CD4-positive, CD25-positive, alpha-beta regulatory T cell (primary cell): ENCODE measurements at regions not wholly inside any gene's neighbourhood (a gene's known extent, or its start where the extent isn't known, plus 50 kb on each side); places are given as distances from the start of the nearest gene placed in this dataset.

Source experiments
- ATAC-seq, 2 donors: fragments of 150-1000 bp; cut with Tn5 transposase; one replicate each; pipeline ENCODE4 v1.10.0; 2021; ENCODE audit warnings: low read depth in 2 of 2, moderate number of reproducible peaks in 2 of 2, moderate library complexity in 1 of 2
- DNase-seq, 3 donors: peaks; one replicate each; pipeline versions ENCODE4 v3.0.0 to v3.0.0-alpha.2; 2012 to 2022; ENCODE audit warnings: mixed read lengths in 1 of 3
- H3K27ac ChIP-seq: one replicate; pipeline ENCODE4 v1.7.0; 2013; ENCODE audit warnings: mild to moderate bottlenecking, low read length; ENCODE audit not compliant: insufficient read depth, poor library complexity, severe bottlenecking
- H3K27me3 ChIP-seq: one replicate; pipeline ENCODE4 v1.7.0; 2013; ENCODE audit warnings: low read length; ENCODE audit not compliant: control insufficient read depth, insufficient read depth
- H3K36me3 ChIP-seq: one replicate; pipeline ENCODE4 v1.7.0; 2013; ENCODE audit warnings: mild to moderate bottlenecking, low read length, moderate library complexity; ENCODE audit not compliant: control insufficient read depth, insufficient read depth
- H3K4me1 ChIP-seq: 2 replicates; pipeline ENCODE4 v1.7.0; 2013; ENCODE audit warnings: mild to moderate bottlenecking, low read length; ENCODE audit not compliant: insufficient read depth, control insufficient read depth, poor library complexity, severe bottlenecking
- H3K4me3 ChIP-seq: one replicate; pipeline ENCODE4 v1.7.0; 2013; ENCODE audit warnings: low read depth, mild to moderate bottlenecking, low read length, moderate library complexity
- H3K9me3 ChIP-seq, 2 experiments: 1 replicate in 1 of 2; 2 replicates in 1 of 2; pipeline ENCODE4 v1.7.0; 2013; ENCODE audit warnings: low read length in 2 of 2, mild to moderate bottlenecking in 1 of 2, moderate library complexity in 1 of 2; ENCODE audit not compliant: control insufficient read depth in 2 of 2
- H3K27ac Mint-ChIP-seq, 3 donors: one replicate each; pipeline ENCODE4 v1.8.0; 2020 to 2022; ENCODE audit warnings: mild to moderate bottlenecking in 3 of 3, mixed read lengths in 3 of 3, moderate library complexity in 2 of 3
- H3K27me3 Mint-ChIP-seq: one replicate; pipeline ENCODE4 v1.8.0; 2022; ENCODE audit warnings: mild to moderate bottlenecking, mixed read lengths
- H3K36me3 Mint-ChIP-seq: one replicate; pipeline ENCODE4 v1.8.0; 2020; ENCODE audit warnings: mixed read lengths
- H3K4me1 Mint-ChIP-seq, 4 donors: one replicate each; pipeline ENCODE4 v1.8.0; 2020 to 2022; ENCODE audit warnings: mixed read lengths in 4 of 4, mild to moderate bottlenecking in 1 of 4
- H3K4me3 Mint-ChIP-seq, 4 donors: one replicate each; pipeline ENCODE4 v1.8.0; 2020 to 2022; ENCODE audit warnings: mild to moderate bottlenecking in 4 of 4, mixed read lengths in 4 of 4, moderate library complexity in 3 of 4
- H3K9me3 Mint-ChIP-seq, 7 donors: one replicate each; pipeline ENCODE4 v1.8.0; 2020 to 2022; ENCODE audit warnings: mixed read lengths in 7 of 7, mild to moderate bottlenecking in 3 of 7, moderate library complexity in 2 of 7

DNA sequence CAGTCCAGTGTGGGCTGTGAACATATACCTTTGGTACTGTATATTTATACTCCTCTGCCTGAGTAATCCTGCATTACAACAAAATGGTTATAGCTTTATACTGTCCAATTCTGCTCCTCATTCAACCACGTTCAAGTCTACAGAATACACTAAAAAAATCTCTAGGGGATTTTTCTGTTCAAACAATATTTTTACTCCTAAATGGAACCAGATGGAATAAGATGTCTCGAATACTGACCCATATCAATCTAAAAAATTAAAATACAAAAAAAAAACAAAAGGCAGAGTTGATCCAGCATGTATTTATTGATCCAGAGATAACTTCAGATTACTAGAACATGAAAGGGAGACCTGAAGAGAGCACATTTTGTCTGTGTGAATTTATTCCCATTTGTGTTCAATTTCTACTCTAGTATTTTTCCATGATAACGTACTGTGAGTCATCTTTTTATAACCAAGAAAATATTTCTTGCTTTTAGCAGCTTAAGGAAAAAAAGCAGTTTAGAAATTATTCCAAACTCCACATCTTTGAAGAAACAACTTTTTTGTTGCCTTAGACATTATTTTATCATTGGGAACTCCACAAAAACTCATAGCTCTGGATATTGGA is 910.7 kb downstream of the TBL1XR1 start:
- no peak for DNase-seq
- no peak for ATAC-seq
- no peaks in the 10 kb centered on the region for H3K27me3 Mint-ChIP-seq
- peaks cover 0 to 4% (median 1%) of the 10 kb centered on the region in 7 donors for H3K9me3 Mint-ChIP-seq
- H3K27ac Mint-ChIP-seq = no peak overlapping the region
- Histone ChIP-seq H3K36me3 (no peaks in the 10 kb centered on the region), H3K9me3 (no peaks in the 10 kb centered on the region), H3K4me1 (no peaks in the 10 kb centered on the region), H3K27ac (no peak overlapping the region), H3K27me3 (no peaks in the 10 kb centered on the region), H3K4me3 (no peak overlapping the region)
- no peaks in the 10 kb centered on the region for H3K4me1 Mint-ChIP-seq
- H3K4me3 Mint-ChIP-seq = no peak overlapping the region
- H3K36me3 Mint-ChIP-seq = no peaks in the 10 kb centered on the region

DNA sequence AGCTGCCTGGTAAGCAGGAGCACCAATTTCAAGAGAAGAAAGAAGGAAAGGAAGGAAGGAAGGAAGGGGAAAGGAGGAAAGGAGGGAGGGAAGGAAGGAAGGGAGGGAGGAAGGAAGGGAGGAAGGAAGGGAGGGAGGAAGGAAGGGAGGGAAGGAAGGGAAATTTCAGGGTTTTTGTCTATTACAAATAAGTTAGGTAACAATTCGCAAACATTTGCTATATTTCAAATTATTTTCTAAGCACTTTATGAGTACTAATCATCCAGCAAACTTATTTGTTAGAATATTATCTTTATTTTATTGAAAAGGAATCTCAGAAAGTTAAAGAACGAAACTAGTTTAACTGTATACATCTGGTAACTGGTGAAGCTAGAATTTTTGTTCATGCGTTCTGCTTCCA is 921.7 kb downstream of the TBL1XR1 start:
- H3K27me3 Mint-ChIP-seq = no peaks in the 10 kb centered on the region
- H3K27ac Mint-ChIP-seq = no peak overlapping the region
- no peak overlapping the region for H3K27ac ChIP-seq
- no peaks in the 10 kb centered on the region for H3K9me3 ChIP-seq
- ATAC-seq (no peak), DNase-seq (no peak)
- no peaks in the 10 kb centered on the region for H3K36me3 Mint-ChIP-seq
- H3K4me3 ChIP-seq = no peak overlapping the region
- H3K36me3 ChIP-seq = no peaks in the 10 kb centered on the region
- H3K4me1 ChIP-seq = no peaks in the 10 kb centered on the region
- peaks cover 0 to 6% (median under 1%) of the 10 kb centered on the region in 7 donors for H3K9me3 Mint-ChIP-seq
- no peaks in the 10 kb centered on the region for H3K4me1 Mint-ChIP-seq
- H3K27me3 ChIP-seq = no peaks in the 10 kb centered on the region
- no peak overlapping the region for H3K4me3 Mint-ChIP-seq

DNA sequence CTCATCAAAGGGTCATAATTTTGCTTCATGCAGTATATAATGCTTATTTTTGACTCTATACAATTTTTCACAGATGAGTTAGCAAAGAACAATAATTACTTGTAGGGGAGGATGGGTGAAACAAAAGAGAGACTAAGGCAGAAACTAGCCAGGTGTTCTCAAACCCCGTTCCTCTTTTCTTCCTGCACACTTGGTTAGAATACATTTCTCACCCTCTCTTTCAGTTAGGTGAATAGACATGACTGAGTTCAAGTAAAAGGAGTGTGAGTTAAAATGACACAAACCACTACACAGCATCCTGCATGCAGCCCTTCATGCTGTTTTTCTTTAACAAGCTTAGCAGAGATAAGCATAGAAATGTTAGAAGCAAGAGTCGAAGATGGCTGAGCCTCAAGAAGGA is 922.2 kb downstream of the TBL1XR1 start:
- Mint-ChIP-seq H3K27me3 (no peaks in the 10 kb centered on the region), H3K4me1 (no peaks in the 10 kb centered on the region), H3K4me3 (no peak overlapping the region), H3K36me3 (no peaks in the 10 kb centered on the region), H3K27ac (no peak overlapping the region), H3K9me3 (peaks cover 0 to 6% (median 4%) of the 10 kb centered on the region in 7 donors)
- H3K9me3 ChIP-seq = no peaks in the 10 kb centered on the region
- no peak overlapping the region for H3K4me3 ChIP-seq
- H3K4me1 ChIP-seq = no peaks in the 10 kb centered on the region
- DNase-seq (no peak), ATAC-seq (no peak)
- H3K27ac ChIP-seq = no peak overlapping the region
- no peaks in the 10 kb centered on the region for H3K36me3 ChIP-seq
- no peaks in the 10 kb centered on the region for H3K27me3 ChIP-seq

DNA sequence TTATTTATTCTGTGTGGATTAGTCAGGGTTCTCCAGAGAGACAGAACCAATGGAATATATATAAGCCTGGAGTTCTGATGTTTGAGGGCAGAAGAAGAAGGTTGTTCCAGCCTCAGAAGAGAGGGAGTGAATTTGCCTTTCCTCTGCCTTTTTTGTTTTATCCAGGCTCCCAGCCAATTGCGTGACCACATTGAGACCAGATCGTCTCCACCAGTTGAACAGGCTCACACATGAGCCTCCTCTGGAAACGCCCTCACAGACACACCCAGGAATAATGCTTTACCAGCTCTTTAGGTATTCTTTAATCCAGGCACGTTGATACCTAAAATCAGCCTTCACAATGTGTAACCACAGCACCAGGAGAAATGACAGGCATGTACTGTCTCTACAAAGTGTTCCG is 923.1 kb downstream of the TBL1XR1 start:
- Mint-ChIP-seq H3K9me3 (peaks cover 0 to 10% (median 4%) of the 10 kb centered on the region in 7 donors), H3K4me3 (no peak overlapping the region), H3K4me1 (no peaks in the 10 kb centered on the region), H3K27ac (no peak overlapping the region), H3K36me3 (no peaks in the 10 kb centered on the region), H3K27me3 (no peaks in the 10 kb centered on the region)
- no peaks in the 10 kb centered on the region for H3K36me3 ChIP-seq
- no peaks in the 10 kb centered on the region for H3K27me3 ChIP-seq
- peak in 1 of 2 donors; percentile 16 for ATAC-seq
- H3K4me1 ChIP-seq = no peaks in the 10 kb centered on the region
- no peak overlapping the region for H3K27ac ChIP-seq
- no peak overlapping the region for H3K4me3 ChIP-seq
- no peak for DNase-seq
- peaks cover 0 to 1% of the 10 kb centered on the region in 2 experiments for H3K9me3 ChIP-seq

DNA sequence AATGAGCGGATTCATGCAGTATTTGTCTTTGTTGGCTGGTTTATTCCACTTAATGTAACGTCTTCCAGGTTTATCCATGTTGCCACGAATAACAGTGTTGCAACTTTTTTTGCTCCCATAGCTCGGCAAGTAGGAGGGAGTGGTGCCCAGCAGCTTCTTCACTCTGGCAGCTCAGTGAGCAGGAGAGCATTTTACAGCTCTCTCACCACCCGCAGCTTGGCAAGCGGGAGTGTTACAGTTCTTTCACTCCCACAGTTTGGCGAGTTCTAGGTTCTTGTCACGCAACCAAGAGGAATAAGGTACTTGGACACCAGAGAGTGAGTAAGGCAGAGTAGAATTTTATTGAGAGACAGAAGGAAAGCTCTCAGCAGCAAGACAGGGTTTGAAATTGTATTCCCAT is 935.2 kb downstream of the TBL1XR1 start:
- no peaks in the 10 kb centered on the region for H3K27me3 Mint-ChIP-seq
- no peak overlapping the region for H3K27ac ChIP-seq
- no peaks in the 10 kb centered on the region for H3K36me3 ChIP-seq
- peaks cover 2 to 18% (median 12%) of the 10 kb centered on the region in 7 donors for H3K9me3 Mint-ChIP-seq
- no peaks in the 10 kb centered on the region for H3K4me1 ChIP-seq
- no peaks in the 10 kb centered on the region for H3K4me1 Mint-ChIP-seq
- H3K4me3 Mint-ChIP-seq = no peak overlapping the region
- H3K27ac Mint-ChIP-seq = no peak overlapping the region
- H3K36me3 Mint-ChIP-seq = no peaks in the 10 kb centered on the region
- no peak for DNase-seq
- no peak for ATAC-seq
- H3K27me3 ChIP-seq = no peaks in the 10 kb centered on the region
- peaks cover 2 to 7% of the 10 kb centered on the region in 2 experiments for H3K9me3 ChIP-seq
- no peak overlapping the region for H3K4me3 ChIP-seq

DNA sequence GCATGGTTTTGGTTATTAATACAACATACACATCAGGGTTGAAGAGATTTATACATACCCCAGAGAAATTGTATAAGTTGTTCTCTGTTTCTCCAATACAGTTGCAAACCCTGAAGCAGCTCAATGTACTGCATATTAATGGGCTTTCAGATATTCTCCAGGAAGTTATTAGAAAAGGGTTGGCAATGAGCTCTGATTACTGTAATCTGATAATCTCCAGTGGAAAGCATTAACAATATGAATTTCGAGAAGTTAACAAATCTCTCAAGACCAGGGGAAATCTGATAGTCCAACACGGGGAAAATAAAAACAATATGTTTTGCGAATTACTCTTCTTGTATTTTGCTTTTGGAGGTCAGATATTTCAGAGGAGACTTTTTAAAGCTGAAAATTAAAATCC is 950.1 kb downstream of the TBL1XR1 start:
- Mint-ChIP-seq H3K27me3 (no peaks in the 10 kb centered on the region), H3K9me3 (peaks cover 0 to 15% (median 4%) of the 10 kb centered on the region in 7 donors), H3K4me1 (no peaks in the 10 kb centered on the region), H3K36me3 (no peaks in the 10 kb centered on the region), H3K4me3 (no peak overlapping the region), H3K27ac (no peak overlapping the region)
- DNase-seq = no peak
- H3K27ac ChIP-seq = no peak overlapping the region
- H3K4me1 ChIP-seq = no peaks in the 10 kb centered on the region
- ATAC-seq = no peak
- no peak overlapping the region for H3K4me3 ChIP-seq
- H3K9me3 ChIP-seq = no peaks in the 10 kb centered on the region
- H3K27me3 ChIP-seq = no peaks in the 10 kb centered on the region
- no peaks in the 10 kb centered on the region for H3K36me3 ChIP-seq

DNA sequence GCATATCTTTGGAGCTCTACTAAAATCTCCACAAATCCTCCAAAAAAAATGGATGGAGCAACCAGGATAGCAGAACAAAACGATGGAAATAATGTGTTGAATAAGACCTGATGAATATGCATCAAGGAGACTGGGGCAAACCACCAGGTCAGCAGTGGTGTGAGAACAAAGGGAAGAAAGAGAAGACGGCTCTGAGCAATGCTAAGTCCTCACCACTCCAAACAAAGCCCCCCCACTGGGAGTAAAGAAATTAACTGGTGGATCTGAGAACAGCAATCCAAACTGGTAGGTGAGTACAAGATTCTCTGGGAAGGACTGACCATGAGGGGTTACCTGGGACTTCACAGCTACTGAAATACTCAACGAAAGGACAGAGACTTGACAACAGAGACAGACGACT is 977.3 kb downstream of the TBL1XR1 start:
- no peaks in the 10 kb centered on the region for H3K4me1 Mint-ChIP-seq
- H3K9me3 Mint-ChIP-seq = peaks cover 0 to 21% (median 6%) of the 10 kb centered on the region in 7 donors
- no peak overlapping the region for H3K27ac Mint-ChIP-seq
- Histone ChIP-seq H3K4me3 (no peak overlapping the region), H3K4me1 (no peaks in the 10 kb centered on the region), H3K27ac (no peak overlapping the region), H3K27me3 (no peaks in the 10 kb centered on the region), H3K9me3 (no peaks in the 10 kb centered on the region), H3K36me3 (no peaks in the 10 kb centered on the region)
- H3K27me3 Mint-ChIP-seq = no peaks in the 10 kb centered on the region
- H3K36me3 Mint-ChIP-seq = no peaks in the 10 kb centered on the region
- DNase-seq (no peak), ATAC-seq (no peak)
- H3K4me3 Mint-ChIP-seq = no peak overlapping the region

DNA sequence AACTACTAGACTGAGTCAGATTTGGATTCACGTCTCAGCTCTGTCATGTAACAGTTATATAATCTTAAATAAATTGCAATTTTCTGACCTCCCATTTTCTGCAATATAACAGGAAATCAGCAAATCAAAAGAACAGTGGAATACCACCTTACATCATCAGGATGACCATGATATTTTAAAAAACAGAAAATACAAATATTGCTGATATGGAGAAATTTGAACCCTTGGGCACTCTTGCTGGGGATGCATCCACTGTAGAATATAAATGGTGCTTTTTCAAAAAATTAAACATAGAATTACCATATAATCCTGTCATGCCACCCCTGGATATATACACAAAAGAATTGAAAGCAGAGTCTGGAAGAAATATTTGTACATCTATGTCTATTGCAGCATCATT is 982.5 kb downstream of the TBL1XR1 start:
- ATAC-seq (no peak), DNase-seq (no peak)
- Histone ChIP-seq H3K27me3 (no peaks in the 10 kb centered on the region), H3K4me1 (no peaks in the 10 kb centered on the region), H3K9me3 (no peaks in the 10 kb centered on the region), H3K27ac (no peak overlapping the region), H3K36me3 (no peaks in the 10 kb centered on the region), H3K4me3 (no peak overlapping the region)
- H3K4me1 Mint-ChIP-seq = no peaks in the 10 kb centered on the region
- no peaks in the 10 kb centered on the region for H3K27me3 Mint-ChIP-seq
- H3K4me3 Mint-ChIP-seq = no peak overlapping the region
- no peak overlapping the region for H3K27ac Mint-ChIP-seq
- H3K9me3 Mint-ChIP-seq = peaks cover 0 to 20% (median 4%) of the 10 kb centered on the region in 7 donors
- H3K36me3 Mint-ChIP-seq = no peaks in the 10 kb centered on the region
